ENCODE measurements at regions not wholly inside any gene's neighbourhood (a gene's known extent, or its start where the extent isn't known, plus 50 kb on each side); places are given as distances from the start of the nearest gene placed in this dataset.

- no peak for TF ChIP-seq REST (IDR thresholded peaks at IDR 0.05)
- no peak for TF ChIP-seq RAD21 (IDR thresholded peaks at IDR 0.05)
- no peak for TF ChIP-seq HNF4G (IDR thresholded peaks at IDR 0.05)
- TF ChIP-seq MAX (IDR thresholded peaks at IDR 0.05), result no peak
- TF ChIP-seq RXRA (IDR thresholded peaks at IDR 0.05), result no peak
- TF ChIP-seq HNF4A (conservative IDR thresholded peaks at IDR 0.05), result no peak
- TF ChIP-seq YY1 (IDR thresholded peaks at IDR 0.05), result no peak
Measured at GRCh38 chr2:105578166-105578565, 166.5 kb upstream of the NCK2 start (continued).

GRCh38 chr2:105577762-105578161 lies 166.9 kb upstream of the NCK2 start:
- Histone ChIP-seq H3K4me3 (ENCODE audit: low read depth in 1 of 3, low read length in 3 of 3) (no peak overlapping the region), H3K9me3 (ENCODE audit: control insufficient read depth in 4 of 4, low read length in 3 of 4) (no peaks in the 10 kb centered on the region), H3K27ac (ENCODE audit: low read depth in 1 of 2, low read length in 2 of 2) (no peak overlapping the region), H3K4me1 (ENCODE audit: control insufficient read depth in 4 of 4, insufficient read depth in 4 of 4, low read length in 3 of 4) (peaks cover 0 to 7% (median 0%) of the 10 kb centered on the region in 4 donors), H3K9ac (ENCODE audit: low read depth in 1 of 2, low read length in 2 of 2) (no peak overlapping the region), H3K36me3 (ENCODE audit: control insufficient read depth in 4 of 4, insufficient read depth in 3 of 4, low read depth in 1 of 4, low read length in 3 of 4) (no peaks in the 10 kb centered on the region), H3K27me3 (ENCODE audit: control insufficient read depth in 4 of 4, insufficient read depth in 4 of 4, low read length in 3 of 4) (peaks cover 0 to 24% (median 0%) of the 10 kb centered on the region in 4 donors)
- WGBS, result 70% methylated on average over 4 of the region's 4 CpGs
- no peak for DNase-seq (ENCODE audit: low spot score)
- no peak for TF ChIP-seq EGR1 (IDR thresholded peaks at IDR 0.05; ENCODE audit: low read depth in 2 of 2)
- no peak for TF ChIP-seq FOXA2 (IDR thresholded peaks at IDR 0.05)
- TF ChIP-seq REST (IDR thresholded peaks at IDR 0.05), result no peak
- no peak for TF ChIP-seq TAF1 (conservative IDR thresholded peaks at IDR 0.05)
- no peak for TF ChIP-seq ATF3 (IDR thresholded peaks at IDR 0.05)
- TF ChIP-seq FOXA1 (IDR thresholded peaks at IDR 0.05), result no peak
- no peak for TF ChIP-seq HNF4G (IDR thresholded peaks at IDR 0.05)
- TF ChIP-seq YY1 (IDR thresholded peaks at IDR 0.05), result no peak

GRCh38 chr2:105576440-105577241 lies 168.1 kb upstream of the NCK2 start:
- WGBS, result 55% methylated on average over 12 of the region's 12 CpGs
- no peak overlapping the region for H3K9ac ChIP-seq (ENCODE audit: low read depth in 1 of 2, low read length in 2 of 2)
- no peak overlapping the region for H3K4me3 ChIP-seq (ENCODE audit: low read depth in 1 of 3, low read length in 3 of 3)
- no peaks in the 10 kb centered on the region for H3K9me3 ChIP-seq (ENCODE audit: control insufficient read depth in 4 of 4, low read length in 3 of 4)
- no peak for DNase-seq (ENCODE audit: low spot score)
- H3K27ac ChIP-seq (ENCODE audit: low read depth in 1 of 2, low read length in 2 of 2), result no peak overlapping the region
- H3K4me1 ChIP-seq (ENCODE audit: control insufficient read depth in 4 of 4, insufficient read depth in 4 of 4, low read length in 3 of 4), result peaks cover 0 to 7% (median 0%) of the 10 kb centered on the region in 4 donors
- peaks cover 0 to 27% (median 0%) of the 10 kb centered on the region in 4 donors for H3K27me3 ChIP-seq (ENCODE audit: control insufficient read depth in 4 of 4, insufficient read depth in 4 of 4, low read length in 3 of 4)
- no peaks in the 10 kb centered on the region for H3K36me3 ChIP-seq (ENCODE audit: control insufficient read depth in 4 of 4, insufficient read depth in 3 of 4, low read depth in 1 of 4, low read length in 3 of 4)
- TF ChIP-seq NR2F2 (IDR thresholded peaks at IDR 0.05) (peak; percentile 69), ATF3 (IDR thresholded peaks at IDR 0.05) (no peak), ZBTB33 (IDR thresholded peaks at IDR 0.05) (no peak), HNF4G (IDR thresholded peaks at IDR 0.05) (no peak), MAX (IDR thresholded peaks at IDR 0.05) (no peak), RXRA (IDR thresholded peaks at IDR 0.05) (no peak), FOXA1 (IDR thresholded peaks at IDR 0.05) (no peak), SP1 (IDR thresholded peaks at IDR 0.05) (no peak), EGR1 (IDR thresholded peaks at IDR 0.05; ENCODE audit: low read depth in 2 of 2) (no peak), FOXA2 (IDR thresholded peaks at IDR 0.05) (no peak), HNF4A (conservative IDR thresholded peaks at IDR 0.05) (no peak), YY1 (IDR thresholded peaks at IDR 0.05) (no peak), RAD21 (IDR thresholded peaks at IDR 0.05) (peak; percentile 85 to 87), JUND (IDR thresholded peaks at IDR 0.05) (no peak)

Measured in liver (tissue), 7 donors.